T1000 (cell line): ENCODE measurements at regions not wholly inside any gene's neighbourhood (a gene's known extent, or its start where the extent isn't known, plus 50 kb on each side); places are given as distances from the start of the nearest gene placed in this dataset.
"Not testable (repeated sequence)": the region's sequence is repeated elsewhere in the genome, so short reads cannot be mapped to it uniquely, and the experiment has no call there.

Experiments used
- DNase-seq: peaks from one replicate; lab custom pipeline; 2025; ENCODE audit warnings: mixed read lengths; lab: John Stamatoyannopoulos, UW

DNA sequence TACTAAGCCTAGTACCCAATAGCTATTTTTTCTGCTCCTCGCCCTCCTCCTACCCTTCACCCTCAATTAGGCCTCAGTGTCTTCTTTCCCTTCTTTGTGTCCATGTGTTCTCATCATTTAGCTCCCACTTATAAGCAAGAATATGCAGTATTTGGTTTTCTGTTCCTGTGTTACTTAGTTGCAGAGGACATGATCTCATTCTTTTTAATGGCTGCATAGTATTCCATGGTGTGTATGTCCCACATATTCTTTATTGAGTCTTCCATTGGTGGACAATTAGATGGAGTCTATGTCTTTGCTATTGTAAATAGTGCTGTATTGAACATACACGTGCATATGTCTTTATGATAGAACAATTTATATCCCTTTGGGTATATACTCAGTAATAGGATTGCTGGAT is 106.9 kb upstream of the NR5A2 start:
- DNase-seq = no peak

DNA sequence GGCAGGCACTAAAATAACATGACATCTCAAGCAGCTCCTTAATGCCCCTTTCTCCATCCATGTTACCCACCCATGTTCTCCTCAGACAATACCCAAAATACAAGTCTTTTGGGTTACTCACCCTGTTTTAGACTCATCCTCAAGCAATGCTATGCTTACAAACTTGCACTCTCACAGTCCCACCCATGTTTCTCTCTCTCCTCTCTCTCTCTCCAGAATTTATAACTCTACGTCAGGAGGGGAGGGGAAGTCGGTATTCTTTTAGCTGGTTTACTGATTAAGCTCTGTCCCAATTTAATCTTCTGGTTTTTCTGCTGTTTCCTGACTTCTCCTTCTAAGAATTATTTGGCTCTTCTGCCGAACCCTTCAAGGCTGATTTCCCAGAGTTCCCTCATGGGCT is 98.0 kb upstream of the NR5A2 start:
- DNase-seq = no peak

DNA sequence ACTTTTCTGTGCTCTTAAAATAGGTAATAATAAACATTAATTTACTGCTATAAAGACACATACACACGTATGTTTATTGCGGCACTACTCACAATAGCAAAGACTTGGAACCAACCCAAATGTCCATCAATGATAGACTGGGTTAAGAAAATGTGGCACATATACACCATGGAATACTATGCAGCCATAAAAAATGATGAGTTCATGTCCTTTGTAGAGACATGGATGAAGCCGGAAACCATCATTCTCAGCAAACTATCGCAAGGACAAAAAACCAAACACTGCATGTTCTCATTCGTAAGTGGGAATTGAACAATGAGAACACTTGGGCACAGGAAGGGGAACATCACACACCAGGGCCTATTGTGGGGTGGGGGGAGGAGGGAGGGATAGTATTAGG is 97.4 kb upstream of the NR5A2 start:
- DNase-seq = not testable (repeated sequence)

DNA sequence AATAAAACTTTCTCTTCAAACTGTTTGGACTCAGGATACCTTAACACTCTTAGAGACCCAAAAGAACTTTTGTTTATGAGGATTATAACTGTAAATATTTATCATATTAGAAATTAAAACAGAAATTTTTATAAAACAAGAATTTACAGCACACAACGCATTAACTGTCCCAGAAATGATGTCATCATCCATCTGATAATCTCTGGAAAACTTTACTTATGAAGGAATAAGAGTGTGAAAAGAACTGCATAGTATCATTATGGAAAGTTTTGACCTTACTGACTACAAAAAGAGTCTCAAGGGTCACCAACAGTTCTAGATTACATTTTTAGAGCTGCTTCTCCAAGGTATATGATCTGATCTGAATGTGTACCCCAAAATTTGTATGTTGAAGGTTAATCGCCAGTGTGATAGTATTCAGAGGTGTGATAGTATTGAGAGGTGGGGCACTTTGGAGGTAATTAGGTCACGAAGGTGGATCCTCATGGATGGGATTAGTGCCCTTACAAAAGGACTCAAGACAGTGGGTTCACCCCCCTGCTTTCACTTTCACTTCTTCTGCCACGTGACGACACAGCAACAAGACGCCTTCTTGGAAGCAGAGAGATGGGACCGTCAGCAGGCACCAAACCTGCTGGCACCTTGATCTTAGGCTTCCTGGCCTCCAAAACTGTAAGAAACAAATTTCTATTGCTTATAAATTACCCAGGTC is 95.7 kb upstream of the NR5A2 start:
- DNase-seq = no peak

DNA sequence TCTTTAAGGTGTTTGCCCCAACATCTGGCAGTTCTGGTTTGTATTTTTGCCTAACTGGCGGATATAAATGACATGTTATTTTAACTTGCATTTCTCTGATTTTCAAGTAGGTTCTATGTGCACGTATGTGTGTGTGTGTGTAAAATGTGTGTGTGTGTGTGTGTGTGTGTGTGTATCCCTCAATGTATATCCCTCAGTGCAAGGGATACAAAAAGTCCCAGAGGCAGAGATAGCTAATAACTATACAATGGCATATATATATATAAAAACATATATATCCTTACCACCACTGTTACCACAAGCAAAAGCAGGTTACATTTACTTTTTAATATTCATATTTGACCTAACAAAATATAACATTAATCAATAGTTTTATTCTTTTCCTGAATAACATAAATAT is 95.0 kb upstream of the NR5A2 start:
- DNase-seq = no peak

DNA sequence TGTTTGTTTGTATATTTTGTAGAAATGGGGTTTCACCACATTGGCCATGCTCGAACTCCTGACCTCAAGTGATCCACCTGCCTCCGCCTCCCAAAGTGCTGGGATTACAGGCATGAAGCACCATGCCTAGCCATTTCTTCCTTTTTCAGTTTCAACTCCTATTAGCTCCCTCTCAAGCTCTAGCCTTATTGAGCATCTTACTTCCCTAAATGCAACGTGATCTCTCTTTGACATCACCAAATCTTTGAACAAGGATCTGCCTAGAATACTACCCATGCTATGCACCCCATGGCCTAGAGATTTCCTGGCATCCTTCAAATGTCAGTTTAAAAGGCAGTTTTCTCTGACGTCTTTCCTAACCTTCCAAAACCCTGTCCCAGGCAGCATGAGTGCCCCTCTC is 91.1 kb upstream of the NR5A2 start:
- no peak for DNase-seq

DNA sequence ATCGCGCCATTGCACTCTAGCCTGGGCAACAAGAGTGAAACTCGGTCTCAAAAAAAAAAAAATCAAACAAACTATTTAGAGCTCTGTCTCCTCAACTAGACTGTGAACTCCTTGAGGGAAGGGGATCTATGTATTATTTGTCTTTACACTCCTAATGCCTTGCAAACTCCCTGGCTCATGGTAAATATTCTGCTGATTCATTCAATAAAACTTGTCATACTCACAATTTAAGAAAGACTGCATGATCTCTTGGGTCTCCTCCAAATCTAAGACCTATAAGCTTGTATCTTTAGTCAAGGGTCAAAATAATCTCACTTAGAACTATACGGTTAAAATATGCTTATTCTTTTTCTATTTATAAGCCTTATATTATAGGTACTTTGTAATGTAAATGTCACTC is 90.3 kb upstream of the NR5A2 start:
- DNase-seq = no peak

DNA sequence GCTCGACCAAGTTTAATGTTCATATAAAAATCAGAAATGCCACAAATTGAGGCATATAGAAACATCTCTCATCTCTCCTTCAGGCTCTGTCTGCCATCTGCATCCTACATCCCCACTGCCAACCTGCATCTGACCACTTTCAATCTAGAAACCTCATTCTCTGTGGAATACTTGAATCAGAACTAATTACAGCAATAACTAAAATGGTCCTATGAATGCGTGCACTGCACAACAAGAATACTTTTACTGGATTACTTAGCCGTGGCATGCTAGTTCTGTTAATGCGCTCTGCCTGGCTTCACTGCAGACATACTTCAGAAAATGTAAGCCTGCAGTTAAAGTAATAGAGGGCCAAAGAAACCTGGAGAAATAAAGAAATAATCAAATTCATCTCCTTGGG is 89.8 kb upstream of the NR5A2 start:
- DNase-seq = no peak

DNA sequence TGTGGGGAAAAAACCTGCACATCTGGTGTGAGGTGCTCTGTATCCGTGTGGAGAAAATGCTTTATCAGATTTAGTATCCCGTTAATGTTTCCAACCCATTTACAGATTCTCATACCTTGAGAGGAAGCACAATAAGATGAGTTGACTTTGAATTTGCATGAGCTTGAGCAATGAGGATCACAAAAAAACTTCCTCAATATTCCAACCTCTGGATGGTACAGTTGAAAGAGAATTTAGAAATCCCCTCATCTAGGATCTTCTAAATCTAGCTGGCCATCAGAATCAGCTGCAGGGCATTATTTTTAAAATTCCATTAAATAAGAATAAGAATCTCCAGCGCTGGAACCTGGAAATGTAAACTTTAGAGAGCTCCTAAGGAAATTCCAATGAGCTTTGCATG is 82.5 kb upstream of the NR5A2 start:
- DNase-seq = no peak

DNA sequence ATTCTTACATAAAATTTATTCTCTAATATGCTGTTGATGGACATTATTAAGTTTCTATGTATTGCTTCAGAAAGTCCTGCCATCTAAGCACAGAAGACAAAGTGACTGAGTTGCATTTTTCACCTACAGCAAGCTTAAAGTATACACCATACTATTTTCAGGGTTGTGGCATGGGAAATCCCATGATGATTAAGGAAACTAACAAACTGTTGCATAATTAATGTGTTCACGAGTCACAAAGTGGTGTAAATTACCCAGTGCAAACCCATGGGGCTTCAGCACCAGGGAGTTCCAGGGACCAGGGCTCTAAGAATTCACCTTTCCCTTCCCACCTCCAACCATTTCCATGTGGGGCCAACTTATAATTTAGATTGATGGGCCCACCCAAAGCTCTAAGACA is 81.9 kb upstream of the NR5A2 start:
- no peak for DNase-seq

DNA sequence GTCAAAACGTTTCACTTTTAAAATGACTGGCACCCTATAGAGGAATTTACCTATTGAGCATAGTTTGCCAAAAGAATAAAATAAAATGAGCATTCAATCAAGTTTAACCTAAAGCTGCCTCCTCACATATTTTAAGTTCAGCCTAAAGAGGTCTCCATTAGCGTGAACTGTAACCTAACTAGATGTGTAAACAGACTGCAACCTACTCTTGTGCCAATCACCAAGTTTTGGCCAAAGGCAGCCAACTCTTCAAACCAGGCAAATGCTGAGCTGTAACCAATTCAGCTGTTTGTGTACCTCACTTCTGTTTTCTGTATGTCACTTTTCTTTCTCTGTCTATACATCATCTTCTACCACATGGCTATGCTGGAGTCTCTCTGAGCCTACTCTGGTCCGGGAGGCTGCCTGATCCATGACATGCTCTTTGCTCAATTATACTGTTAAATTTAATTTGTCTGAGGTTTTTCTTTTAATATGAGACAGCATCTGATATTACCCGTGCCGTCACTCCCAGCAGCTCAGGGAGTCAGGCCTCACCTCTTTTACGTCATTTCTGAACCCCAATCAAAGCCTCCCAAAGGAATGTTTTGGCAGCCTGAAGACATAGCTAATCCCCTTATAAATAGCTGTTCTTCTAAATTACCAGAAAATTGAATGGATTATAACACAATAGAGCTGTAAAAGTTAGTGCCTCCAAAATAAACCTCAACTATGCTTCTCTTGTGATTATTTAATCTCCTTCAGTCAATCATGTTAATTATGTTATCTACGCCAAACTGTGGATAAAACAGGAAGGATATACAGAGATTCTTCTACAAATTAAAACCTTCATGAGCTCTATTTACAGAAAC is 81.0 kb upstream of the NR5A2 start:
- DNase-seq = no peak

DNA sequence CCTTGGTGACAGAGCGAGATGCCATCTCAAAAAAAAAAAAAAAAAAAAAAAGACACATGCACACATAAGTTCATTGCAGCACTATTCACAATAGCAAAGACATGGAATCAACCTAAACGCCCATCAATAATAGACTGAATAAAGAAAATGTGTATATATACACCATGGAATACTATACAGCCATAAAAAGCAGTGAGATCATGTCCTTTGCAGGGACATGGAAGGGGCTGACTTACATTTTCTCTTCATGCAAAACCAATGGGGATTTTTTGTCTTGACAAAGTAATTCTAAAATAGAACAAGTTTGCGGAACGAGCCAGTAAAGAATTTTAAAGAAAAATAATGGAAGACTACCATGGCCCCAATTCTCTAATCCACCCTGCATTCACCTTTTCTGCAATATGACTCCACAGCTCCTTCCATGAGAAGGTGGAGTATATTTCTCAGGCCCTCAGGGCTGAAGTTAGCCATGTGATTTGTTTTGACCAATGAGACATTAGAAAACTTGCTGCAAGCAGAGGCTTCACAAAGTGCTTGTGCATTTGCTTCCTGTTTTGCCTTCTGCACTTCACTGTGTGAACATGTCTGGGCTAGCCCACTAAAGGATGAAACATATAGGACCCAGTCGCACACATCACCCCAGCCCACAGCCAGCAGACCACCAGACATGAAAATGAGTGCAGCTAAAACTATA is 78.8 kb upstream of the NR5A2 start:
- DNase-seq = no peak

DNA sequence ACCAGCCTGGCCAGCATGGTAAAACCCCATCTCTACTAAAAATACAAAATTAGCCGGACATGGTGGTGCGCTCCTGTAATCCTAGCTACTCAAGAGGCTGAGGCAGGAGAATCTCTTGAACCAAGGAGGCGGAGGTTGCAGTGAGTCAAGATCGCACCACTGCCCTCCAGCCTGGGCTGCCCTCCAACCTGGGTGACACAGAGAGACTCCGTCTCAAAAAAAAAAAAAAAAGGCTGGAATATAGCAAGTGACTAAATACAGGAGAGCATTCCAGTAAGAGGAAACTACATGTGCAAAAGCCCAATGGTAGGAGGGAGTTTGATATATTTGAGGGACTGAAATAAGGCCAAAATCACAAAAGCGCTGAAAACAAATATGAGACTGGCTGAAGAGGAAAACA is 76.5 kb upstream of the NR5A2 start:
- not testable (repeated sequence) for DNase-seq

DNA sequence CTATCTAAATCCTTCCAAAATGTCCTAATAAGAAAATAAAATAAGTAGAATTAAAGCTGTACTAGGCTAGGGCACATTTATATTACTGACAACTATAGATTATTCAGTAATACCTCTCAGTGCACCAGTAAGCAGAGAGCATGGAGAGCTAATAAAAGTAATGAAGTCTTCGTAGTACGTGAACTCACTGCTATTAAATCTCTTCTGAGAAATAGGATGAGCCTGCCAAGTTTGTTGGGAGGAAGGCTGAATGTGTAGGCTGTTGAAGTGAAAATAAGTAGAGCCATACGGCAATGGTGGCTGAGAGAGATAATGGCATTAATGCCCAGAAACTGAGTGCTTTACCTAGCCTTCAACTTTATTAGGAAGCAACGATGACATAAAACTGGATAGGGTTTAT is 73.9 kb upstream of the NR5A2 start:
- no peak for DNase-seq

DNA sequence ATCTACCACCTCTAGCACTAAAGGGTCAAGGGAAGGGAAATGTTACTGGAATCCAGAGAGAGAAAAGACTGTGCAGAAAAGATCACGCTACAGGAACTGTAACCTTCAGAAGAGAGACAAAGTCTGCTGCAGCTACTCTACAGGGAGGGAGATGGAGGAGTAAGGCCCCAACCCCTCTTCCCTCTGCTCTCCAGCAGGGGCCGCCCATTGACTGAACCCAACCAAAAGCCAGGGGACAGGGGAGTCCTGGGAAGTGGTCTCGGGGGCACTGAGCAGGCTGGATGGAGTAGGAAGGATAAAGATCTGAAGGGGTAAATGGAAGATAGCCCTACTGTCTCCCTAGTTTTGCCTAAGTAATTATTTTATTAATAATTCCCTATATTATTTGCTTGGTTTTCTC is 72.8 kb upstream of the NR5A2 start:
- no peak for DNase-seq

DNA sequence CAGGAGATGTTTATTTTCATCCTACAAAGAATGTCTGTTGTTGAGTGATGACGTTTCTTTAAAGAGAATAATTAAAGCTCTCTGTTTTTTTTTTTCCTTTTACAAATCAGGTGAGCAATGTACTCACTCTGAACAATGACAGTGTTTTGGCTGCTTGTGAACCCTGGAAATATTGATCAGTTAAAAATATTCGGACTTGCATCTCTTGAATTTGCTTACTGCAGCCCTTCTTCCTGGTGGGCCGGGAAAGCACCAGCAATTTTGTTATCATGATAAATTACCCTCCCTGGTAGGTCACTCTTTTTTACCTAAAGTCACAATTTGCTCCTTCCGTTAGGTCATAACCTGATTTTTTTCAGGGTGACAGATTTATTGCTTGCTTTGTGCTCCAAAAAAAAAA is 72.3 kb upstream of the NR5A2 start:
- no peak for DNase-seq

DNA sequence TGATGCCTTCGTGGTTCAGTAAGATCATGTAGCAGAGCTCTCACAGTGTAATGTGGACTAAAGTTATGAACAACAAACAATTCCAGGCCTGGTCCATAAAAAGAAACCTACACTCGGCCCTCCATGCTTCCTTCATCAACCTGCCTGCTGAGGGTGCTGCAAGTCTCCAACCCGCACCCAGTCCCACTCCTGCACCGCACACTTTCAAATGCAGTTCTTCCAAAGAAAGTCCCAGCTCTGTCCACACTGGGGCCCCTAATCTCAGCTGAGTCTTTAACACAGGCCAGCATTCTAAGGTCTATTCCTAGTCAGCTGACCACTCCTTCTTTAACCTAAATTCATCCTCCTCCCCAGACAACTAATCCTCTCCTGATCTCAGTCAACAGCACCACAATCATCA is 71.5 kb upstream of the NR5A2 start:
- no peak for DNase-seq

DNA sequence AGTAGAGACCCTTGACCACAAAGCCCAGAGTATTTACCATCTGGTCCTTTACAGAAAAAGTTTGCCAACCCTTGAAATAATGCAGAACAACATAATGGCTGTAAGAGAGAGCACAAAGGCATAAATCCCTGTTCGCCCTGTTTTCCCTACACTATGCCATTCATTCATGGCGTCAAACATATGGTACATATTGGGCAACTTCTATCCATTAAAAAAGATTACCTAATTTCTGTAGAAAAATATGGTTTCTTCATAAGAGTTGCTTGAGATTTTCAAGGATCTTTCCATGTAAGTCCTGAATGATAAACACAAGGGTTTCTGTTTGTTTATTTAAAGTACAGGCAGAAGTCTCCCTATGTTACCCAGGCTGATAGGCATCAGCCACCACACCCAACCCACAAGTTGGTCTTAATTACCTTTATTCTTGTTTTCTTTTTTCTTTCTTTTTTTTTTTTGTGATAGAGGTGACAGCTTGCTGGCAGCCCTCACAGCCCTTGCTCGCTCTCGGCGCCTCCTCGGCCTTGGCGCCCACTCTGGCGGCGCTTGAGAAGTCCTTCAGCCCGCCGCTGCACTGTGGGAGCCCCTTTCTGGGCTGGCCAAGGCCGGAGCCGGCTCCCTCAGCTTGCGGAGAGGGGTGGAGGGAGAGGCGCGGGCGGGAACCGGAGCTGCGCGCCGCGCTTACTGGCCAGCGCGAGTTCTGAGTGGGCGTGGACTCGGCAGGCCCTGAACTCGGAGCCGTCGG is 68.3 kb upstream of the NR5A2 start:
- no peak for DNase-seq

DNA sequence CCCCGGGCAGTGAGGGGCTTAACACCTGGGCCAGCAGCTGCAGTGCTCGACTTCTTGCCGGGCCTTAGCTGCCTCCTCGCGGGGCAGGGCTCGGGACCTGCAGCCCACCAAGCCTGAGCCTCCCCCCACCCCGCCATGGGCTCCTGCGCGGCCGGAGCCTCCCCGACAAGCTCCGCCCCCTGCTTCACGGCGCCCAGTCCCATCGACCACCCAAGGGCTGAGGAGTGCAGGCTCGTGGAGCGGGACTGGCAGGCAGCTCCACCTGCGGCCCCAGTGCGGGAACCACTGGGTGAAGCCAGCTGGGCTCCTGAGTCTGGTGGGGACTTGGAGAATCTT is 67.8 kb upstream of the NR5A2 start:
- DNase-seq = no peak

DNA sequence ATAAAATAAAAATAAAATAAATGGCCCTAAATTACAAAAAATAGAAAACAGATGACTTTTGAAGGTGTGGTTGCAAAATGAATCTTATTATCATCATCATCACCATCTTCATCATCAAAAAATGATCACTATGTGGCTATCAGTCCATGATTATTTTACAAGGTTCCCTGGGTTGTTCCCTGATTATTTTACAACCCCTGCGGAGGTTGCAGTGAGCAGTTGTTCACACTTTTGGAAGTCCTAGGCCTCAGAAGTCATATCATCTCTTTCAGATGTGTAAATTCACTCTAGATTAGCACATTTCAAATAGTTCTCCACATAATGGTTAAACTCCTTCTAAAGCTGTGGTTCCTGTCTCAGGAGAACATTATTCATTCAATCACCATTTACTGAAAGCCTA is 57.4 kb upstream of the NR5A2 start:
- no peak for DNase-seq

DNA sequence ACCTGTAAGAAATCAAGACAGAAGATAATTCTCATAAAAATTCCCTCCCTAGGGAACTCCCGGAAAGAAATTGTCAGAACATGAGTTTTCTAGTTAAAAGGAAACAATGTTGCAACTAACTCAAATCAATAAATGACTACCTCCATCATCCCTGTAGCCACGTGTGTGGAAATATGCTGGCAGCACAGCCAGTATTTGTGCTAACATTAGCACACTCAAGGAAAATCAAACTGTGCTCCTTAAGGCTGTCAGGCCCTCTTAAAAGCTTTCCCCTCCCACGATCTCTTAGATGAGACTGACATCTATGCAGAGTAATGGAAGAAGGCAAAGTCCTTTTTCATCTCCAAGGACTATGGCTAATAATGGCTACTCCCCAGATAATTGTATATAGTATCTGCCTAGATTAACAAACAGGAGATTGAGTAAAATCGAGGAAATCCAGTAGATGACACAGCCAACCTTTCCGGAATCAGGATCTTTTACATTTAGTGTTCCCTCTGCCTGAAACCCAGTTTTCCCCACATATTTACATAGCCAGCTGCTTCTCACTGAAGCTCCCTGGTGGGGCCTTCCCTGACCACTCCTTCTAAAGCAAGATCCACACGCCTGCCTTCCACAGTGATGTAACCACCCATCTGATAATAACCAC is 50.9 kb upstream of the NR5A2 start:
- DNase-seq = no peak
